Naive thymus-derived CD4-positive, alpha-beta T cell (primary cell): ENCODE measurements at regions not wholly inside any gene's neighbourhood (a gene's known extent, or its start where the extent isn't known, plus 50 kb on each side); places are given as distances from the start of the nearest gene placed in this dataset.
"Not testable (repeated sequence)": the region's sequence is repeated elsewhere in the genome, so short reads cannot be mapped to it uniquely, and the experiment has no call there.

Experiments
- ATAC-seq: fragments of 150-1000 bp; cut with Tn5 transposase; 2 replicates; pipeline ENCODE4 v1.10.0; 2021; ENCODE audit warnings: mild to moderate bottlenecking, moderate library complexity
- CTCF ChIA-PET: fragments of 350-600 bp; sonication (Branson Sonifier 250); formaldehyde crosslinking; loops from one replicate; lab custom pipeline; 2021; ENCODE audit warnings: antibody characterized with exemption; lab: Charles Lee
- POLR2A ChIA-PET: fragments of 350-600 bp; sonication (Branson Sonifier 250); formaldehyde crosslinking; loops from one replicate; lab custom pipeline; 2021; ENCODE audit warnings: antibody characterized with exemption, inconsistent platforms; lab: Charles Lee
- DNase-seq, 9 donors: peaks; one replicate each; pipeline versions ENCODE4 v3.0.0 to v3.0.0-alpha.2; 2020 to 2022; ENCODE audit warnings: mixed read lengths in 1 of 9
- H3K27ac ChIP-seq: one replicate; pipeline ENCODE4 v1.7.0; 2013; ENCODE audit warnings: mild to moderate bottlenecking, low read depth, low read length, moderate library complexity
- H3K27me3 ChIP-seq, 2 donors: one replicate each; pipeline ENCODE4 v1.7.0; 2013; ENCODE audit warnings: low read length in 2 of 2, mild to moderate bottlenecking in 2 of 2, moderate library complexity in 2 of 2; ENCODE audit not compliant: control insufficient read depth in 2 of 2, insufficient read depth in 2 of 2
- H3K36me3 ChIP-seq, 3 experiments: 1 replicate in 2 of 3; 2 replicates in 1 of 3; pipeline ENCODE4 v1.7.0; 2013; ENCODE audit warnings: low read length in 3 of 3, mild to moderate bottlenecking in 3 of 3, moderate library complexity in 1 of 3; ENCODE audit not compliant: insufficient read depth in 3 of 3, control insufficient read depth in 2 of 3
- H3K4me1 ChIP-seq, 2 donors: one replicate each; pipeline ENCODE4 v1.7.0; 2013; ENCODE audit warnings: low read length in 2 of 2, mild to moderate bottlenecking in 2 of 2, moderate library complexity in 1 of 2; ENCODE audit not compliant: control insufficient read depth in 2 of 2, insufficient read depth in 2 of 2
- H3K4me3 ChIP-seq: 2 replicates; pipeline ENCODE4 v1.7.0; 2013; ENCODE audit warnings: mild to moderate bottlenecking, low read length
- H3K9me3 ChIP-seq, 3 experiments: 1 replicate in 2 of 3; 2 replicates in 1 of 3; pipeline ENCODE4 v1.7.0; 2013; ENCODE audit warnings: low read length in 3 of 3; ENCODE audit not compliant: control insufficient read depth in 2 of 3
- H3K27ac Mint-ChIP-seq, 9 donors: one replicate each; pipeline ENCODE4 v1.8.0; 2020 to 2022; ENCODE audit warnings: mixed read lengths in 9 of 9, mild to moderate bottlenecking in 8 of 9, moderate library complexity in 5 of 9, inconsistent platforms in 2 of 9
- H3K27me3 Mint-ChIP-seq, 5 donors: one replicate each; pipeline ENCODE4 v1.8.0; 2021 to 2022; ENCODE audit warnings: mixed read lengths in 5 of 5, mild to moderate bottlenecking in 1 of 5
- H3K36me3 Mint-ChIP-seq, 5 donors: one replicate each; pipeline ENCODE4 v1.8.0; 2020 to 2022; ENCODE audit warnings: mixed read lengths in 5 of 5, mild to moderate bottlenecking in 3 of 5, inconsistent platforms in 1 of 5
- H3K4me1 Mint-ChIP-seq, 7 donors: one replicate each; pipeline ENCODE4 v1.8.0; 2020 to 2022; ENCODE audit warnings: mixed read lengths in 7 of 7, mild to moderate bottlenecking in 3 of 7, inconsistent platforms in 1 of 7
- H3K4me3 Mint-ChIP-seq, 10 donors: one replicate each; pipeline ENCODE4 v1.8.0; 2020 to 2022; ENCODE audit warnings: mild to moderate bottlenecking in 10 of 10, mixed read lengths in 10 of 10, moderate library complexity in 6 of 10, inconsistent platforms in 2 of 10
- H3K9me3 Mint-ChIP-seq, 11 donors: one replicate each; pipeline ENCODE4 v1.8.0; 2020 to 2022; ENCODE audit warnings: mixed read lengths in 11 of 11, mild to moderate bottlenecking in 4 of 11, inconsistent platforms in 1 of 11, moderate library complexity in 1 of 11
- intact Hi-C, 2 donors: fragments of 100-400 bp; cut with micrococcal nuclease; formaldehyde crosslinking; loops; one replicate each; pipeline ENCODE4 v1.15.1; 2023

DNA sequence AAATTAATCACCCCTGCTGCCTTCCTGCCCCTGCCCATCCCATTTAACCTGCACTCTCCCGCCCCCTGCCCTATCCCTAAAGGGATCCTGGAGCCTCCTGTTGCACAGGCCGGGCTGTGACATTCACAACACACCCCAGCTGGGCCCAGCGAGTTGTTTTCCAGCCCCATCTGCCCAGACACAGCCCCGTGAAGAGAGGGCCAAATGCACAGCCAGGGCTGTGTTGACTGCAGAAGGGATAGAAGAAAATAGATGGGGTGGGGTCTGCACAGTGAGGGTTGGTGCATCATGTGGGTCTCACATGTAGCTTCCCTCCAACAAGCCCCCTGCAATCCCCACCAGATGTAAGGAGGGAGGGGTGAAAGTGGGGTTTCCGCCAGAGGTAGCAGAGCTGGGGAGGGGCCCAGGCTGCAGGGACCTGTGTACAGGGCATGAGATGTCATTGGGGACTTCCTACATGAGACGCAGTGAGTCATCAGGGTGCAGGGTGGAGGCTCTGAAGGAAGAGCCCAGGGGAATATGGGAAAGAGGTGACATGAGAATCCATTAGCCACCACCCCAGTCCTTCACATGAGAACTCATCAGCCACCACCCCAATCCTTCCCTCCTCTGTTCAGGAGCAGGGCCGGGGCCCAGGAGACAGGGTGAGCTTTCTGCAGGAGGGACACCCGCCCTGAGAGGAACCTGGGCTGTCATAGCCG lies 339.3 kb downstream of the PREX1 start:
- H3K27me3 ChIP-seq, DNase-seq, H3K27ac Mint-ChIP-seq, H3K27ac ChIP-seq, CTCF ChIA-PET, H3K4me1 Mint-ChIP-seq, H3K9me3 Mint-ChIP-seq, ATAC-seq, H3K36me3 ChIP-seq, intact Hi-C loops, H3K9me3 ChIP-seq, H3K4me1 ChIP-seq, POLR2A ChIA-PET, H3K4me3 ChIP-seq, H3K36me3 Mint-ChIP-seq, H3K4me3 Mint-ChIP-seq: not testable (repeated sequence)
- H3K27me3 Mint-ChIP-seq, result peaks cover 4 to 24% (median 14%) of the 10 kb centered on the region in 5 donors

GRCh38 chr20:48486065-48486464 lies 341.7 kb downstream of the PREX1 start:
- peaks cover 7 to 24% (median 17%) of the 10 kb centered on the region in 5 donors for H3K27me3 Mint-ChIP-seq
- H3K4me3 Mint-ChIP-seq, result no peak overlapping the region
- ATAC-seq, result no peak
- Histone ChIP-seq H3K27ac (no peak overlapping the region), H3K36me3 (no peaks in the 10 kb centered on the region), H3K27me3 (no peaks in the 10 kb centered on the region), H3K9me3 (no peaks in the 10 kb centered on the region), H3K4me1 (no peaks in the 10 kb centered on the region), H3K4me3 (no peak overlapping the region)
- POLR2A ChIA-PET, result no interaction called here
- no peak for DNase-seq
- H3K27ac Mint-ChIP-seq, result no peak overlapping the region
- H3K36me3 Mint-ChIP-seq, result no peaks in the 10 kb centered on the region
- CTCF ChIA-PET, result no interaction called here
- H3K9me3 Mint-ChIP-seq, result peaks cover 0 to 2% (median 0%) of the 10 kb centered on the region in 11 donors
- intact Hi-C loops, result no loop called here
- H3K4me1 Mint-ChIP-seq, result no peaks in the 10 kb centered on the region

GRCh38 chr20:48485153-48485552 lies 342.6 kb downstream of the PREX1 start:
- H3K27me3 ChIP-seq, H3K4me1 Mint-ChIP-seq, ATAC-seq, intact Hi-C loops, H3K9me3 ChIP-seq, H3K4me1 ChIP-seq, CTCF ChIA-PET, H3K36me3 ChIP-seq, H3K27ac Mint-ChIP-seq, POLR2A ChIA-PET, H3K27ac ChIP-seq, H3K4me3 Mint-ChIP-seq, H3K9me3 Mint-ChIP-seq, H3K4me3 ChIP-seq, H3K36me3 Mint-ChIP-seq, DNase-seq: not testable (repeated sequence)
- H3K27me3 Mint-ChIP-seq, result peaks cover 16 to 31% (median 24%) of the 10 kb centered on the region in 5 donors

GRCh38 chr20:48483334-48484066 lies 344.3 kb downstream of the PREX1 start:
- peaks cover 0 to 2% (median 0%) of the 10 kb centered on the region in 11 donors for H3K9me3 Mint-ChIP-seq
- Histone ChIP-seq H3K9me3 (no peaks in the 10 kb centered on the region), H3K27me3 (no peaks in the 10 kb centered on the region), H3K4me3 (no peak overlapping the region), H3K4me1 (no peaks in the 10 kb centered on the region), H3K27ac (no peak overlapping the region), H3K36me3 (no peaks in the 10 kb centered on the region)
- peaks cover 28 to 37% (median 31%) of the 10 kb centered on the region in 5 donors for H3K27me3 Mint-ChIP-seq
- no peak overlapping the region for H3K4me3 Mint-ChIP-seq
- CTCF ChIA-PET, result no interaction called here
- POLR2A ChIA-PET, result interaction anchor here (0.6 kb wide), 1 partner anchor 737 kb away, joined by 3 read pairs; no protein-coding TSS in a partner anchor
- H3K4me1 Mint-ChIP-seq, result no peaks in the 10 kb centered on the region
- intact Hi-C loops, result no loop called here
- DNase-seq (no peak), ATAC-seq (no peak)
- H3K27ac Mint-ChIP-seq, result no peak overlapping the region
- no peaks in the 10 kb centered on the region for H3K36me3 Mint-ChIP-seq

- peaks cover 28 to 37% (median 31%) of the 10 kb centered on the region in 5 donors for H3K27me3 Mint-ChIP-seq
- CTCF ChIA-PET, result no interaction called here
- DNase-seq, result no peak
- Histone ChIP-seq H3K9me3 (no peaks in the 10 kb centered on the region), H3K27me3 (no peaks in the 10 kb centered on the region), H3K27ac (no peak overlapping the region), H3K36me3 (no peaks in the 10 kb centered on the region), H3K4me1 (no peaks in the 10 kb centered on the region), H3K4me3 (no peak overlapping the region)
- no peak for ATAC-seq
- no peaks in the 10 kb centered on the region for H3K4me1 Mint-ChIP-seq
- POLR2A ChIA-PET, result no interaction called here
- intact Hi-C loops, result no loop called here
- no peak overlapping the region for H3K27ac Mint-ChIP-seq
- H3K9me3 Mint-ChIP-seq, result peaks cover 0 to 2% (median 0%) of the 10 kb centered on the region in 11 donors
- H3K36me3 Mint-ChIP-seq, result no peaks in the 10 kb centered on the region
- no peak overlapping the region for H3K4me3 Mint-ChIP-seq
Measured at GRCh38 chr20:48482790-48483189, 345.0 kb downstream of the PREX1 start.

GRCh38 chr20:48480216-48480772 lies 347.5 kb downstream of the PREX1 start:
- no peaks in the 10 kb centered on the region for H3K36me3 Mint-ChIP-seq
- no peak overlapping the region for H3K27ac Mint-ChIP-seq
- Histone ChIP-seq H3K27me3 (no peaks in the 10 kb centered on the region), H3K27ac (no peak overlapping the region), H3K4me1 (no peaks in the 10 kb centered on the region), H3K9me3 (no peaks in the 10 kb centered on the region), H3K4me3 (no peak overlapping the region), H3K36me3 (no peaks in the 10 kb centered on the region)
- peaks cover 0 to 4% (median 0%) of the 10 kb centered on the region in 11 donors for H3K9me3 Mint-ChIP-seq
- POLR2A ChIA-PET, result no interaction called here
- intact Hi-C loops, result no loop called here
- no peaks in the 10 kb centered on the region for H3K4me1 Mint-ChIP-seq
- no peak overlapping the region for H3K4me3 Mint-ChIP-seq
- H3K27me3 Mint-ChIP-seq, result peaks cover 24 to 33% (median 31%) of the 10 kb centered on the region in 5 donors
- DNase-seq (no peak), ATAC-seq (no peak)
- CTCF ChIA-PET, result no interaction called here
